ENCODE measurements at regions not wholly inside any gene's neighbourhood (a gene's known extent, or its start where the extent isn't known, plus 50 kb on each side); places are given as distances from the start of the nearest gene placed in this dataset.

DNA sequence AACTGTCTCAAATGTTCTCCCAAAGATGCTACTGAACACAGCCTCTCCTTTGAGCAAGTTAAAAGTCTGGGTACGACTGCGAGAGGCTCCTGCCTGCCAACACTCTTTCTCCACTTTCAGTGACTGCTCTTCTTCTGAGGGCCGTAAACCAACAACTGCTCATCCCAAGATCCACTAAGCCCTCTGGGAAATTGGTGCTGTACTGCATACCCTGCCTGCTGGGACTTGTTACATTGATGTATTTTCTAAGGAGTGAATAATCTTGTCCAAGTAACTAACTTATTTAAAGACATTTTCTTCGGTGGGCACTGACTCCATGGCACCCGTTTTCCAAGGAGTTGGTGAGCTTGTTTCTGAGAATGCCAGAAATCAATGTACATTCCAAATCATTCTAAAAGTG is 87.2 kb downstream of the ZNF280B start:
- DNase-seq = no peak

DNA sequence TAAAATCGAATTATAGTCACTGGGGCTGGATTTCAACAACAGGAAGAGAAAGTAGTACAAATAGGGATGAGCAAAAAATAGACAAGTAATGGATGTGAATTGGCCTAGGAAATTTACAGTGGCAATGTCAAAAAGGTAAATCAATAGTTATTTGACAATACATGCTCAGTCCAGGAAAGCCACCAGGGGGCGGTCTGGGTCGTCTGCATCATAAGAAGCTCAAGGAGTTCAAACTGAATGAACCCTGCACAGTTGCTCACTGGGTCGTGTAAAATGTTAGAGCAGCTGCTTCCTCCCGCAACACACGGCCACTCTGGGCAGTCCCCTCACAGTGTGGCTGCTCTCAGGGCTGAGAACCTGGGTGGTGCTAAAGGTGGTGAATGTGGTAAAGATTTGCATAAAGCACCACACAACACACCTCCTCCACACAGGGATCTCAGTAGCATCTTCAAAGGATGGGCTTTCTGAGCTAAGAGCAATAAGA is 85.9 kb downstream of the ZNF280B start:
- DNase-seq = peak in 1 of 2 donors; percentile 25

DNA sequence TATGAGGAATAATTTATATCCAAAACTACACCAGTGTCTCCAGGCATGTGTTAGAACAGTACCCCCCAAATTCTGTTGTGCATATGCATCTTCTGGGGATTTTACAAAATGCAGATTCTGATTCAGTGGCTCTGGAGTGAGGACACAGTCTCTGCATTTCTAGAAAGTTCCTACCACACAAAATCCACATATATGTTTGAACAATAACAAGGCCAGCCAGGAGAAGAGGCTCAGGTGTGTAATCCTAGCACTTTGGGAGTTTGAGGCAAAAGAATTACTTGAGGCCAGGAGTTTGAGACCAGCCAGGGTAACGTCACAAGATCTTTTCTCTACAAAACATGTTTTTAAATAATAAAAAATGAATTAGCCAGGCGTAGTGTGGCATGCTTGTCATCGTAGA is 84.9 kb downstream of the ZNF280B start:
- no peak for DNase-seq

DNA sequence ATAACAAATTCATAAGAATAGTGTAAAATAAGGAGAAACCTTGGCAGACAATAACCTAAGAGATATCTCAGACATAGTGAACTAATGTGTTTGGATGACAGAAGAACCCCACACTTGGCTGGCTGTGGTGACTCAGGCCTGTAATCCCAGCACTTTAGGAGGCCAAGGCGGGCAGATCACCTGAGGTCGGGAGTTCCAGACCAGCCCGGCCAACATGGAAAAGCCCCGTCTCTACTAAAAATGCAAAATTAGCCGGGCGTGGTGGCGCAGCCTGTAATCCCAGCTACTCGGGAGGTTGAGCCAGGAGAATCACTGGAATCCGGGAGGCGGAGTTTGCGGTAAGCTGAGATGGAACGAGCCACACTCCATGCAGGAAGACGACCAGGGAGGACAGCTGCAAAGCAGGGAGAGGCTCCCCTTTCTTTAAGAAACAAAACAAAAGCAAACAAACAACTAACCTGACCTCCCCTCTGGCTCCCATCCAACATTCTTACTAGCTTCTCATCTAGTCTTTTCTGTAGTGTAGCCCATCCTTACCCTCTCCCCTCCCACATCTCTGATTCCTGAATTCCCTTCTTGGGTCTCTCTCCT is 84.2 kb downstream of the ZNF280B start:
- no peak for DNase-seq

DNA sequence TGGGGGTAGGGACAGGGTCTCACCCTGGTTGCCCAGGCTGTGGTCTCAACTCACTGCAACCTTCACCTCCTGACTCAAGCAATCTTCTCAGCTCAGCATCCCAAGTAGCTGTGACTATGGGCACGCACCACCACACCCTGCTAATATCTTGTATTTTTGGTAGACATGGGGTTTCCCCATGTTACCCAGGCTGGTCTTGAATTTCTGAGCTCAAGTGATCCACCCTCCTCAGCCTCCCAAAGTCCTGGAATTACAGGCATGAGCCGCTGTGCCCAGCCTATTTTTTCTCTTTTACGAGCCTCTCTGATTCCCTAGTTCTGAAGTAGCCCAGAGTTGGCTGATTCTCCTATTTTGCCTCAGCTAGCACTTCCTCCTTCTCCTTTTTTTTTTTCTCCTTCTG is 83.6 kb downstream of the ZNF280B start:
- DNase-seq = no peak

DNA sequence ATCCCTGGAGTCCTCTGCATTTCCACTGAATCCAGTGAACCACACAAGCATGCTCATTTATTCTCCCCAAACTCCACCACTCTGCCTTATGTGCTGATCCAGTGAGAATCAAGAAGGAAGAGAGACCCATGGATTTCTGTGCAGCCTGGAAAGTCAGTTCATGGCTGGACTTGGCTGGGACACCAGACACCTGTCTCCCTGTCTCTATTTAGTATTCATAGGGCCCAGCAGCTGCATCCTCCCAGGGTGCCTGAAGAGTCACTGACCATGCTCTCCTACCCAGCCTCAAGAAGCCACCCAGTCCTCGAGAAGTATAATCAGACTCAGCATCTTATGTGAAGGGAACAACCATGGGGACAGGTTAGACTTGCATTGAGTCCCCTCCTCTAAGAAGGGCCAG is 83.2 kb downstream of the ZNF280B start:
- no peak for DNase-seq

DNA sequence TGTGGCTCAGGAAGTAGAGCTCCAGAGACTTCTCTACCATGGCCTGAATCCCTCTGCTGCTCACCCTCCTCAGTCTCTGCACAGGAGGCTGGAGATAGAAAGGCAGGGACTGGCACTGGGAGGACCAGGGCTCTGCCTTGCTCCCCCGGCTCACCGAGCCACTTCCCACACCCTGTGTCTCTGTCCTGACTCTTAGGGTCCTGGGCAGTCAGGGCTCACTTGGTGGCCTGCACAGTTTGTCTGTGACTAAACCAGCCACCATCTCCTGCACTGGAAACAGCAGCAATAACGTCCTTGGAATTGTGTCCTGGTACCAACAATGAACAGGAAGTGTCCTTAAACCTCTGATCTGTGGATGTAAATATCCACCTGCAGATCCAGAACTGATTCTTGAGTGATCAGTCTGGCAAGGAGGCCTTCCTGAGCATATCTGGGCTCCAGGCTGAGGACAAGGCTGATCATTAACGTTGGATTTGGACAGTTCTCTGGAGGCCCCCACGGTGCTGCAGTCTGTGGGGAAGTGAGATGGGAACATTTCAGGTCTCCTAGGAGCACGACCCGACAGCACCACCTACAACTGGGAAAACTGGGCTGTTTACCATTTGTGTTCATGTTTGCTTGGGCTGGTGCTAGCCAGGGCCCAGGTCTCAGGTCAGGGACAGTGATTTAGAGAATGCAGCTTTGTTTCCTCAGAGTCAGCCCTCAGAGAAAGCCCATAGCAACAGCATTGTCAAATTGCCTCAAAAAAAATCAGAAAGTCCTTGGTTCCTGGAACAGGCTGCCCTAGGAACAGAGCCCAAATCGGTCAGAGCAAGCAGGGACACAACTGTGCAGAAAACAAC is 82.5 kb downstream of the ZNF280B start:
- no peak for DNase-seq

DNA sequence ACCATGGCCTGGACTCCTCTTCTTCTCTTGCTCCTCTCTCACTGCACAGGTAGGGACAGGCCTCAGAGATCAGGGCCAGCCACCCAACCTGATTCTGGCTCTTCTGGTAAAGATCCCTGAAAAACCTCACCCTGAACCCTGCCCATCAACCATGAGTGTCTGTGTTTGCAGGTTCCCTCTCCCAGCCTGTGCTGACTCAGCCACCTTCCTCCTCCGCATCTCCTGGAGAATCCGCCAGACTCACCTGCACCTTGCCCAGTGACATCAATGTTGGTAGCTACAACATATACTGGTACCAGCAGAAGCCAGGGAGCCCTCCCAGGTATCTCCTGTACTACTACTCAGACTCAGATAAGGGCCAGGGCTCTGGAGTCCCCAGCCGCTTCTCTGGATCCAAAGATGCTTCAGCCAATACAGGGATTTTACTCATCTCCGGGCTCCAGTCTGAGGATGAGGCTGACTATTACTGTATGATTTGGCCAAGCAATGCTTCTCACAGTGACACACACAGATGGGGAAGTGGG is 80.9 kb downstream of the ZNF280B start:
- no peak for DNase-seq

DNA sequence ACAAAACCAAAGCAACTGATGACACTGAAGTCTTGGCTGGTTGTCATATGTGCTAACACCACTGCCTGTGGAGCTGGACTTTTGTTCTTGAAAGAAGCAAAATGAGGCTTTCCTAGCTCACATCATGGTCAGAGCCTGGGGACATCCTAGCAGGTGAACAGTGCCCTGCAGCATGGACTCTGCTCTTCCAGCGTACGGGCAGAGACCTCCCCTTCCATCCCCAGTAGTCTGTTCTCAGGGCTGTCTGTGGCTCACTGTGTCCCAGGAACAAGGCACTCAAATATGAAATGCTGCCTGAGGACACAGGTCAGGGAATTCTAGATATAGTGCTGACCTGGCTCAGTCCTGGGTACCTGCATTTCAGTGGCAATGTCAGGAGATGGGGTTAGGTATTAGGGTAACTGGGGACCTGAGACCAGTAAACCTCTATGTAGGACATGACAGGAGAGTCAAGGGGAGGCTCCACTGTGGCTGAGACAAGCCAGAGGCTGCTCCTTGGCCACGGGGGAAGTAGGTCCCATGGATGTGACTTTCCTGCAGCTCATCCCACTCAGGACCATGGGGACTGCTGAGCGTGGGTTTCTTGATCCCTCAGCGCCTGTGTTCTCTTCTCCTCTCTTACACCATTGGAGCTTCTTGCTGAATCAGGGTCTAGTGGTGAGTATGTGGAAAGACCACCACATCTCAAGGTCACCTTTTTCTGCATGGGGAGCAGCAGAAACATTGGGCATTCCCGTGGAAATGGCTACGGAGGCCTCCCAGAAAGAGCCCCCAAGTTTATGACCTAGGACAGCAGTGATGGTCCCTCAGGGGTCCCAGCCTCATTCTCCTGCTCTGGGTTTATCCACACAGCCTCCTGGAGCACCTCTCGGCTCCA is 80.1 kb downstream of the ZNF280B start:
- no peak for DNase-seq

DNA sequence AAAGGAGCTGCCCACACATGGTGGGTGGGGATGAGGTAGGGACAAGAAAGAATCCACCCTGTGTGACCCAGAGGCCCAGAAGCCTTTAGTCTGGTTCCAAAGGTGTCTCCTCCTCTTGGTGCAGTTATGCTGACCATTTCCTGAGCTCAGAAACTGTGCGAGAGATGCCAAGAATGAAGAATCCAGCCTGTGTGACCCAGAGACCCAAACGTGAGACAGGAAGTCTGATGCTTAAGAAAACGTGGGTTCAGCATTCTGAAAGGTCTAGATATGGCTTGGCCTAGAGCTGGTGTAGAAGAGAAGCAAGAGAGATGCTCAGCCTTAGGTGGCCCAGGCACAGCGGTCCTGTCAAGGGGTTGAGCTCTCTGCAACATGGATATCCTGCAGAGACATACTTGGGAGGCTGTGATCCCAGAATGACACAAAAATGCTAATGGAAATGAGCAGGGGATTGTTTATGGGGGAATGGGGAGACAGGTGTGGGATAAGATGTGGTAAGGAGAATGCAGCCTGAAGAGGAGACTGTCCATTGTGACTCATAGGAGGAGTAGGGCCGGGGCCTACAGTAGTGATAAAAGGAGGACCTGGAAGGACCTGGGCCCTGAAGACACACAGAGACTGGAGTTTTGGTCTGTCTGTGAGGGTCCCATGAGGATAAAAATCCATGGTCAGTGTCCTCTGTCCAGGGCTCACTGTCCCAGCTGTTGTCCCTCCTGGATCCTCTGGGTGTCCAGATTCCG is 79.0 kb downstream of the ZNF280B start:
- no peak for DNase-seq

DNA sequence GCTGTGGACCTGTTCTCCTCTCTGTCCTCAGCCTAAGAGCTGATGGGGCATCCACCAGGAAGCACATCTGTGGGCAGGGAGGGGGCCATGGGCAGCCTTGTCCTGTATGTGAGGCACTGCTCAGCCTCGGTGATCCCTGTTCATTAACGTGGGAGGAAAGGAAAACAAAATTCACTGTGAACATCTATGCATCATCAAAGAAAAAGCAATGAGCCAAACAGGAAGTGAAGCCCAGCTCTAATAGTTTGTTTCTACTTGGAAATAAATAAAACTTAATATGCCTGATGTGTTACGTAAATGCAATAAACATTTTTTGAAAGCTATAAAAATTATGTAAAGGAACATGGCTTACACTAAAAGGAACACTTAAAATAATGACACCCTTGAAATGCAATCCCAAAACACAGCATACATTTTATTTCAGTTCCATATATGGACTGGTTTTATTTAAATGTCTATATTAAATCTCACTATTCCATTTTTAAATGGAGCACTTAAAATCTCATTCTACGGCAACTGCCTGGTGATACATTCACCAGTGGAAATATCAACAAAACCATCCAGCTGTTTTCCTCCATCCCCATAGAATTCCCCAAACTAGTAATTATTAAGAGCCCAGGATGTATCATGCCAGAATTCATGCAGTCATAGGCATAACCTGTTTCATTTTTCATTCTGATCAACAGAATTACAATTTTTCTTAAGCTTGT is 78.3 kb downstream of the ZNF280B start:
- no peak for DNase-seq

DNA sequence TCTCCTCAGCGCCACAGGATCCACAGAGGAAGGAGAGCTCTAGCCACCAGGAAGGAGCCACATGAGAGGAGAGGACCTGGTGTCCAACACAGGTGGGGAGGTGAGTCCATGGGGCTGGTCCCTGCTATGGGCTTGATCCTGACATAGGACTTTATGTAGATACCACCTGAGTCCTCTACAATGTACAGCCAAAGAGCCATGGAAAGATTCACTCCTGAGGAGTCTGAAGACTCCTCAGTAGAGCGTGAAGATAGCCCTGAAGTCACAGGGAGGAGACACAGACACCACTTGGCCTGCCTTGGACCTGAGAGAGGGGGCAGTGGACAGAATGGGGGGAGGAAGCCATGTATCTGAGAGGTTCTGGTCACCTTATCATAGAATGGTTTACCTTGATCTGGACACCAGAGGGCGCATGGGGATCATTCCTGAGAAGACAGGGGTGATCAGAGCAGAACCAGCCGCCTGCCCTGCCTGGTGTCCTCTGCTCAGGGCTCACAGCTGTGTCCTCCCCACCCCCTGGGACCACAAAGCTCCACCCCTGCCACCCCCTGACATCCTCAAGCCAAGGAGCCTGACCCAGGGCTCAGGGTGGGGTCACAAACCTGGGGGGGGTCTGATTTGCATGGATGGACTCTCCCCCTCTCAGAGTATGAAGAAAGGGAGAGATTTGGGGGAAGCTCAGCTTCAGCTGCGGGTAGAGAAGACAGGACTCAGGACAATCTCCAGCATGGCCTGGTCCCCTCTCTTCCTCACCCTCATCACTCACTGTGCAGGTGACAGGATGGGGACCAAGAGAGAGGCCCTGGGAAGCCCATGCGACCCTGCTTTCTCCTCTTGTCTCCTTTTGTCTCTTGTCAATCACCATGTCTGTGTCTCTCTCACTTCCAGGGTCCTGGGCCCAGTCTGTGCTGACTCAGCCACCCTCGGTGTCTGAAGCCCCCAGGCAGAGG is 77.0 kb downstream of the ZNF280B start:
- DNase-seq = peak in 1 of 2 donors; percentile 35

DNA sequence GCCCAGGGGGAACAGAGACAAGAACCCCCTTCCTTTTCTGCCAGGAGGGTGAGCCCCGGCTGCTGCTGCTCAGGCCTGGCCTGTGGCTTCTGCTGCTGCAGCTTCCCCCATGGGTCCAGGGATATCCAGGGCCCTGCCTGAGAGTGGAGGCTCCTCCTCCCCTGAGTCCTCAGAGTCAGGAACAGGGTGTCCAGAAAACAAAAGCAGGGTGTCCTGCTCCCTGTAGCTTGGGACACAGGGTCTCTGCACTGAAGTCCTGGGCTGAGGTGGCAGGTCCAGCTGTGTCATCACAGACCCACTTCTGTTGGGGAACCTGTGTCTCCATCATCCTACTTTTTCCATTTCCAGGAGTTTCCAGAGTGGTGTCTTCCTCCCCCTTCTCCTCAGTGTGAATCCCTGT is 76.1 kb downstream of the ZNF280B start:
- DNase-seq = no peak

DNA sequence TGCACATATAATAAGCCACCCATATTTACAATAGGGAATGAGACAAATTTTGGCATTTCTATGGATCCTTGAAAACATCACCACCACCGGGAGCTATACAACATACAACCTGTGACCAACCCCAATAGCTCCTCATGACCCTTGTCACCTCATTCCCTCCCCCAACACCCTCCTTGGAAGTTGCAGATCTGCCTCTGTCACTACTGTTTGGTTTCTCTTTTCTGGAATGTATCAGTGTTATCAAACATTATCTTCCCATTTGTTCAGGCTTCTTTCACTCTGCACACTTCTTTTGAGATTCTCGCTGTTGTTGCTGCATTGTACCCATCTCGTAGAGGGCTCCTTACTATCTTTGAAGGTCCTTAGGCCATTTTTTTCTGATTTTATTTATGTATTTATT is 75.6 kb downstream of the ZNF280B start:
- no peak for DNase-seq

DNA sequence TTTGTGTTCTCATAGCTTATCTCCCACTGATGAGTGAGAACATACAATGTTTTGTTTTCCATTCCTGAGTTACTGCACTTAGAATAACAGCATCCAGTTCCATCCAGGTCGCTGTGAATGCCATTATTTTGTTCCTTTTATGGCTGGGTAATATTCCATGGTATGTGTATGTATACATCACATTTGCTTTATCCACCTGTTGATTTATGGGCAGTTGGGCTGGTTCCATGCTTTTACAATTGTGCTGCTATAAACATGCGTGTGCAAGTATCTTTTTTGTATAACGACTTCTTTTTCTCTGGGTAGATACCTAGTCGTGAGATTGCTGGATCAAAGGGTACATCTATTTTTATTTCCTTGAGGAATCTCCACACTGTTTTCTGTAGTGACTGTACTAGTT is 74.8 kb downstream of the ZNF280B start:
- no peak for DNase-seq

Data from bone marrow (tissue), 2 donors.